ENCODE measurements at regions not wholly inside any gene's neighbourhood (a gene's known extent, or its start where the extent isn't known, plus 50 kb on each side); places are given as distances from the start of the nearest gene placed in this dataset.

DNA sequence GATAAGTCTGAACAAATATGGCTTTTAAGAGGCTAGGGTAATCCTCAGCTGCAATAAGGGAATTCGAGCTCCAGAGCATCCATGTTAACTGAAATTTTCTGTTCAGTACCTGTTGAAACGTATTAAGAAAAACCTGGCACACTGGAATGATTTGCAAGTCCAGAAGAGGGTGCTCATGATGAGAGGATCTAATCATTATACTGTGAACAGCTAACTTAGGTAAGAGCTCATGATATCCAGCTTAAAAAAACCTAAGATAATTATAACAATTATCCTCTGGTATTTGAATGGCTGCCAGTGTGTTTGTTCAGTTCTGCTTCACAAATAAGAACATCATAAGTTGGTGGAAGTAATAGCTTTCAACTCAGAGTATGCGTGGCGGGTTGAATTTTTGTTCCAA lies 1118.3 kb upstream of the DDX18 start (continued):
- TF ChIP-seq, protein P1, sequence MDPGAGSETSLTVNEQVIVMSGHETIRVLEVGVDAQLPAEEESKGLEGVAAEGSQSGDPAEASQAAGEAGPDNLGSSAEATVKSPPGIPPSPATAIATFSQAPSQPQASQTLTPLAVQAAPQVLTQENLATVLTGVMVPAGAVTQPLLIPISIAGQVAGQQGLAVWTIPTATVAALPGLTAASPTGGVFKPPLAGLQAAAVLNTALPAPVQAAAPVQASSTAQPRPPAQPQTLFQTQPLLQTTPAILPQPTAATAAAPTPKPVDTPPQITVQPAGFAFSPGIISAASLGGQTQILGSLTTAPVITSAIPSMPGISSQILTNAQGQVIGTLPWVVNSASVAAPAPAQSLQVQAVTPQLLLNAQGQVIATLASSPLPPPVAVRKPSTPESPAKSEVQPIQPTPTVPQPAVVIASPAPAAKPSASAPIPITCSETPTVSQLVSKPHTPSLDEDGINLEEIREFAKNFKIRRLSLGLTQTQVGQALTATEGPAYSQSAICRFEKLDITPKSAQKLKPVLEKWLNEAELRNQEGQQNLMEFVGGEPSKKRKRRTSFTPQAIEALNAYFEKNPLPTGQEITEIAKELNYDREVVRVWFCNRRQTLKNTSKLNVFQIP (CRISPR knock-in tag; IDR thresholded peaks at IDR 0.05; ENCODE audit: borderline replicate concordance, low read depth) = no peak
- no peak for TF ChIP-seq CSDC2 (CRISPR knock-in tag; IDR thresholded peaks at IDR 0.05)
- no peak for TF ChIP-seq ESRRG (CRISPR knock-in tag; IDR thresholded peaks at IDR 0.05)

DNA sequence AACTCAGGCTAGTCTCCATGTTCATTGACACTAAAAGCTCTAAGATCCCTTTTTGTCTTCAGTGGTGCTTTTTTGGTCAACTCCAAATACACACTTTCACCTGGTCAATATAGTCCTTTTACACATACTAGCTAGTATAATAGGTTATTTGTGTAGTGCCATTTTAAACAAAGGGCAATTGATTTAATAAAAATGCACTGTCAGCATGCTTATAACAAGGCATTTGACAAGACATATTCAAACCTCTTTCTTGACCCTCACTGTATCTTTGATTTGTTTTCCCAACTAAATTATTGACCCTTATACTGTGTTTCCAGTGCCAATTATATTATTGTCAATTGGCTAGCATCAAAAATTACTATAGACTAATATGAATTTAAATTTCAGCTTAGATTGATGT lies 1117.6 kb upstream of the DDX18 start:
- ATAC-seq = no peak
- no peak for TF ChIP-seq PPARA (CRISPR knock-in tag; IDR thresholded peaks at IDR 0.05; ENCODE audit: borderline replicate concordance)
- TF ChIP-seq ZC3H10 (CRISPR knock-in tag; IDR thresholded peaks at IDR 0.05) = no peak
- no peak for TF ChIP-seq CSDC2 (CRISPR knock-in tag; IDR thresholded peaks at IDR 0.05)
- TF ChIP-seq, protein P2, sequence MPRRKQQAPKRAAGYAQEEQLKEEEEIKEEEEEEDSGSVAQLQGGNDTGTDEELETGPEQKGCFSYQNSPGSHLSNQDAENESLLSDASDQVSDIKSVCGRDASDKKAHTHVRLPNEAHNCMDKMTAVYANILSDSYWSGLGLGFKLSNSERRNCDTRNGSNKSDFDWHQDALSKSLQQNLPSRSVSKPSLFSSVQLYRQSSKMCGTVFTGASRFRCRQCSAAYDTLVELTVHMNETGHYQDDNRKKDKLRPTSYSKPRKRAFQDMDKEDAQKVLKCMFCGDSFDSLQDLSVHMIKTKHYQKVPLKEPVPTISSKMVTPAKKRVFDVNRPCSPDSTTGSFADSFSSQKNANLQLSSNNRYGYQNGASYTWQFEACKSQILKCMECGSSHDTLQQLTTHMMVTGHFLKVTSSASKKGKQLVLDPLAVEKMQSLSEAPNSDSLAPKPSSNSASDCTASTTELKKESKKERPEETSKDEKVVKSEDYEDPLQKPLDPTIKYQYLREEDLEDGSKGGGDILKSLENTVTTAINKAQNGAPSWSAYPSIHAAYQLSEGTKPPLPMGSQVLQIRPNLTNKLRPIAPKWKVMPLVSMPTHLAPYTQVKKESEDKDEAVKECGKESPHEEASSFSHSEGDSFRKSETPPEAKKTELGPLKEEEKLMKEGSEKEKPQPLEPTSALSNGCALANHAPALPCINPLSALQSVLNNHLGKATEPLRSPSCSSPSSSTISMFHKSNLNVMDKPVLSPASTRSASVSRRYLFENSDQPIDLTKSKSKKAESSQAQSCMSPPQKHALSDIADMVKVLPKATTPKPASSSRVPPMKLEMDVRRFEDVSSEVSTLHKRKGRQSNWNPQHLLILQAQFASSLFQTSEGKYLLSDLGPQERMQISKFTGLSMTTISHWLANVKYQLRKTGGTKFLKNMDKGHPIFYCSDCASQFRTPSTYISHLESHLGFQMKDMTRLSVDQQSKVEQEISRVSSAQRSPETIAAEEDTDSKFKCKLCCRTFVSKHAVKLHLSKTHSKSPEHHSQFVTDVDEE (CRISPR knock-in tag; IDR thresholded peaks at IDR 0.05) = no peak
- TF ChIP-seq, protein P3, sequence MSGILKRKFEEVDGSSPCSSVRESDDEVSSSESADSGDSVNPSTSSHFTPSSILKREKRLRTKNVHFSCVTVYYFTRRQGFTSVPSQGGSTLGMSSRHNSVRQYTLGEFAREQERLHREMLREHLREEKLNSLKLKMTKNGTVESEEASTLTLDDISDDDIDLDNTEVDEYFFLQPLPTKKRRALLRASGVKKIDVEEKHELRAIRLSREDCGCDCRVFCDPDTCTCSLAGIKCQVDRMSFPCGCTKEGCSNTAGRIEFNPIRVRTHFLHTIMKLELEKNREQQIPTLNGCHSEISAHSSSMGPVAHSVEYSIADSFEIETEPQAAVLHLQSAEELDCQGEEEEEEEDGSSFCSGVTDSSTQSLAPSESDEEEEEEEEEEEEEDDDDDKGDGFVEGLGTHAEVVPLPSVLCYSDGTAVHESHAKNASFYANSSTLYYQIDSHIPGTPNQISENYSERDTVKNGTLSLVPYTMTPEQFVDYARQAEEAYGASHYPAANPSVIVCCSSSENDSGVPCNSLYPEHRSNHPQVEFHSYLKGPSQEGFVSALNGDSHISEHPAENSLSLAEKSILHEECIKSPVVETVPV (CRISPR knock-in tag; IDR thresholded peaks at IDR 0.05) = no peak
- TF ChIP-seq, protein P1 (CRISPR knock-in tag; IDR thresholded peaks at IDR 0.05; ENCODE audit: borderline replicate concordance, low read depth) = no peak
- TF ChIP-seq BACH2 (CRISPR knock-in tag; IDR thresholded peaks at IDR 0.05; ENCODE audit: borderline replicate concordance) = no peak
- no peak for TF ChIP-seq ZNF8 (CRISPR knock-in tag; IDR thresholded peaks at IDR 0.05)
- no peak for TF ChIP-seq GLIS3 (CRISPR knock-in tag; IDR thresholded peaks at IDR 0.05)
- TF ChIP-seq, protein P4, sequence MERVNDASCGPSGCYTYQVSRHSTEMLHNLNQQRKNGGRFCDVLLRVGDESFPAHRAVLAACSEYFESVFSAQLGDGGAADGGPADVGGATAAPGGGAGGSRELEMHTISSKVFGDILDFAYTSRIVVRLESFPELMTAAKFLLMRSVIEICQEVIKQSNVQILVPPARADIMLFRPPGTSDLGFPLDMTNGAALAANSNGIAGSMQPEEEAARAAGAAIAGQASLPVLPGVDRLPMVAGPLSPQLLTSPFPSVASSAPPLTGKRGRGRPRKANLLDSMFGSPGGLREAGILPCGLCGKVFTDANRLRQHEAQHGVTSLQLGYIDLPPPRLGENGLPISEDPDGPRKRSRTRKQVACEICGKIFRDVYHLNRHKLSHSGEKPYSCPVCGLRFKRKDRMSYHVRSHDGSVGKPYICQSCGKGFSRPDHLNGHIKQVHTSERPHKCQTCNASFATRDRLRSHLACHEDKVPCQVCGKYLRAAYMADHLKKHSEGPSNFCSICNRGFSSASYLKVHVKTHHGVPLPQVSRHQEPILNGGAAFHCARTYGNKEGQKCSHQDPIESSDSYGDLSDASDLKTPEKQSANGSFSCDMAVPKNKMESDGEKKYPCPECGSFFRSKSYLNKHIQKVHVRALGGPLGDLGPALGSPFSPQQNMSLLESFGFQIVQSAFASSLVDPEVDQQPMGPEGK (CRISPR knock-in tag; IDR thresholded peaks at IDR 0.05; ENCODE audit: borderline replicate concordance) = no peak
- TF ChIP-seq ZNF565 (CRISPR knock-in tag; conservative IDR thresholded peaks at IDR 0.05; ENCODE audit: low read depth) = no peak
- TF ChIP-seq OSR1 (CRISPR knock-in tag; IDR thresholded peaks at IDR 0.05) = no peak
- TF ChIP-seq ISL1 (CRISPR knock-in tag; IDR thresholded peaks at IDR 0.05) = no peak
- TF ChIP-seq ZFP3 (CRISPR knock-in tag; IDR thresholded peaks at IDR 0.05) = no peak
- TF ChIP-seq ZFP30 (CRISPR knock-in tag; IDR thresholded peaks at IDR 0.05) = no peak
- no peak for TF ChIP-seq TCF4 (CRISPR knock-in tag; IDR thresholded peaks at IDR 0.05; ENCODE audit: borderline replicate concordance)
- TF ChIP-seq ARNTL (CRISPR knock-in tag; IDR thresholded peaks at IDR 0.05; ENCODE audit: borderline replicate concordance, low read depth) = no peak
- no peak for TF ChIP-seq ESRRG (CRISPR knock-in tag; IDR thresholded peaks at IDR 0.05)
- no peak for TF ChIP-seq SNAI2 (CRISPR knock-in tag; IDR thresholded peaks at IDR 0.05)

DNA sequence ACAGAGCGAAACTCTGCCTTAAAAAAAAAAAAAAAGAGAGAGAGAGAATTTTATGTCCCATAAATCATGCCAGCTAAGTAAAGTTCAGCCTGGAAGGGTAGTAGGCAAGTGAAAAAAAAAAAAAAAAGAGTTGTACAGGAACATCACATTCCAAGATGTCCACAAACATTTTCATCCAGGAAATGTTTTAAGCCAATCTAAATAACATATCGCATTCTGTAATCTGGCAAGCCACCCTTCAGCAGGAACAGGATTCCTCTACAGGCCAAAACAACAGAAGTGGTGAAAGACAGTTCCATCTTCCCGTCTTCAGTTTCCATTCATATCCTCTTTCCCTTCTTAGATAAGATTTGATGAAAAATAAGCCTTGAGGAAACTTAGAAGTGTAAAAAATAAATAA lies 1108.1 kb upstream of the DDX18 start:
- ATAC-seq = no peak
- no peak for TF ChIP-seq ARNTL (CRISPR knock-in tag; IDR thresholded peaks at IDR 0.05; ENCODE audit: borderline replicate concordance, low read depth)
- TF ChIP-seq, protein P5, sequence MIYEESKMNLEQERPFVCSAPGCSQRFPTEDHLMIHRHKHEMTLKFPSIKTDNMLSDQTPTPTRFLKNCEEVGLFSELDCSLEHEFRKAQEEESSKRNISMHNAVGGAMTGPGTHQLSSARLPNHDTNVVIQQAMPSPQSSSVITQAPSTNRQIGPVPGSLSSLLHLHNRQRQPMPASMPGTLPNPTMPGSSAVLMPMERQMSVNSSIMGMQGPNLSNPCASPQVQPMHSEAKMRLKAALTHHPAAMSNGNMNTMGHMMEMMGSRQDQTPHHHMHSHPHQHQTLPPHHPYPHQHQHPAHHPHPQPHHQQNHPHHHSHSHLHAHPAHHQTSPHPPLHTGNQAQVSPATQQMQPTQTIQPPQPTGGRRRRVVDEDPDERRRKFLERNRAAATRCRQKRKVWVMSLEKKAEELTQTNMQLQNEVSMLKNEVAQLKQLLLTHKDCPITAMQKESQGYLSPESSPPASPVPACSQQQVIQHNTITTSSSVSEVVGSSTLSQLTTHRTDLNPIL (CRISPR knock-in tag; IDR thresholded peaks at IDR 0.05; ENCODE audit: low read depth) = no peak
- TF ChIP-seq, protein P2 (CRISPR knock-in tag; IDR thresholded peaks at IDR 0.05) = no peak
- no peak for TF ChIP-seq ZNF8 (CRISPR knock-in tag; IDR thresholded peaks at IDR 0.05)
- no peak for TF ChIP-seq ZNF70 (CRISPR knock-in tag; IDR thresholded peaks at IDR 0.05)
- no peak for TF ChIP-seq OSR1 (CRISPR knock-in tag; IDR thresholded peaks at IDR 0.05)
- TF ChIP-seq ESRRG (CRISPR knock-in tag; IDR thresholded peaks at IDR 0.05) = no peak
- no peak for TF ChIP-seq ZC3H10 (CRISPR knock-in tag; IDR thresholded peaks at IDR 0.05)
- no peak for TF ChIP-seq ZFP3 (CRISPR knock-in tag; IDR thresholded peaks at IDR 0.05)
- no peak for TF ChIP-seq TCF4 (CRISPR knock-in tag; IDR thresholded peaks at IDR 0.05; ENCODE audit: borderline replicate concordance)
